HL-60 (cell line): ENCODE measurements at regions not wholly inside any gene's neighbourhood (a gene's known extent, or its start where the extent isn't known, plus 50 kb on each side); places are given as distances from the start of the nearest gene placed in this dataset.

Source experiments
- DNase-seq, 2 experiments: peaks; one replicate each; pipeline ENCODE4 v3.0.0-alpha.2; 2010 to 2020; ENCODE audit warnings: low read depth in 1 of 2, low spot score in 1 of 2
- H3K27ac ChIP-seq: fragments of 250-450 bp; sonication (Bioruptor Pico); replicated peaks from 2 replicates; pipeline ENCODE4 v1.5.1; 2020; ENCODE audit warnings: mild to moderate bottlenecking, moderate library complexity
- H3K27me3 ChIP-seq: fragments of 250-450 bp; sonication (Bioruptor Pico); 2 replicates; pipeline ENCODE4 v1.5.1; 2021; ENCODE audit warnings: mild to moderate bottlenecking, moderate library complexity; ENCODE audit not compliant: insufficient read depth, poor library complexity, severe bottlenecking
- H3K4me3 ChIP-seq: replicated peaks from 2 replicates; pipeline ENCODE4 v1.5.1; 2011; ENCODE audit warnings: mild to moderate bottlenecking, control low read depth, low read length; ENCODE audit not compliant: insufficient read depth
- CTCF ChIP-seq: IDR thresholded peaks from one replicate; pipeline ENCODE4 v1.5.1; 2011; ENCODE audit warnings: low read length, control low read depth, inconsistent platforms; ENCODE audit not compliant: insufficient read depth
- GABPA ChIP-seq: IDR thresholded peaks from 2 replicates; pipeline ENCODE4 v1.6.1; 2012; ENCODE audit warnings: low read depth
- POLR2AphosphoS5 ChIP-seq: IDR thresholded peaks from 2 replicates; pipeline ENCODE4 v1.6.1; 2012; ENCODE audit warnings: low read depth
- REST ChIP-seq: IDR thresholded peaks from 2 replicates; pipeline ENCODE4 v1.6.1; 2012; ENCODE audit warnings: low read depth; ENCODE audit not compliant: insufficient replicate concordance
- SPI1 ChIP-seq: IDR thresholded peaks from 2 replicates; pipeline ENCODE4 v1.6.1; 2012; ENCODE audit warnings: low read depth, mild to moderate bottlenecking, borderline replicate concordance

DNA sequence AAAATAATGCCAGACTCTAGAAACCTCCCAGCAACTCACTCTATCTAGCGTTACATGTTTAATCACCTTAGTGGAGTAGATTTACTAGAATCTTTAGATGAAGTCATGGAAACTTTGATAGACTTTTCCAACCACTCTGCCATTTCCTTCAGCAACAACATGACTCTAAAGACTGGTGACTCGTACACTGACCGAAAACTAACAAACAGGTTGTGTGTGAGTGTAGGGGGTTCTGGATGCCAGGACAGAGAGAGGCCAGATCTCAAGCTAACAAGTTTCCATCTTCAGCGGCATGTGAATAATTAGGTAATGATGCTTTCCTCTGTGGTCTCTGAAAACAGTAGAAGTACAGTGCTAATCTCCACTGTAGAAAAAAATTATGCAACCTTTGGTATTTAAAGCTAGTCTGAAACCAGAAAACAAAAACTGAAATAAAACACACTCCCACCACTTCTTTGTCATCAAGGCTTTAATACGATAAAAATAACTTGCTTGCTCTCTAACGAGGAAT, 286.4 kb downstream of the PRDM5 start:
- no peak overlapping the region for H3K27ac ChIP-seq
- no peak for DNase-seq
- H3K4me3 ChIP-seq, result no peak overlapping the region
- no peaks in the 10 kb centered on the region for H3K27me3 ChIP-seq
- TF ChIP-seq GABPA (no peak), CTCF (no peak), SPI1 (no peak), REST (no peak), POLR2AphosphoS5 (no peak)

- H3K27ac ChIP-seq, result no peak overlapping the region
- TF ChIP-seq POLR2AphosphoS5 (no peak), GABPA (no peak), CTCF (no peak), SPI1 (no peak), REST (no peak)
- no peak for DNase-seq
- H3K4me3 ChIP-seq, result no peak overlapping the region
- H3K27me3 ChIP-seq, result no peaks in the 10 kb centered on the region
Observed at GRCh38 chr4:120633810-120634209, 288.7 kb downstream of the PRDM5 start.

DNA sequence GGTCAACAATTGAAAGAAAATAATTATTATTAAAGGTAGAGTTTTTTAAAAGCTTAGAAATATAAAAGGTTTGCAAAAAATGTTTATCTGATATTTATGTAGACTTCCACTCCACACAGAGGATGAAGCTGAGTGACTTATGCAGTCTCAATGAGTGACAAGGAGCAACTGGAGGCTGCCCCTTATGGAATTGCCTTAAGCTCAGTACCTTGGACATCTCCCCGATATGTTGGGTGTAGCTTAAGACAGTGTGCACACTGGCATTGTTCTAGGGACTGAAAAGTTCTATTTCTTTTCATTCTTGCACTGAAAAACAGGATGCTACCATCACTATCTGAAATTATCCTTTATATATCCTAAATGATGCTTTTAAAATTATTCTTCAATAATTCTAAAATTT, 292.1 kb downstream of the PRDM5 start:
- no peak overlapping the region for H3K27ac ChIP-seq
- no peak for DNase-seq
- H3K27me3 ChIP-seq, result no peaks in the 10 kb centered on the region
- TF ChIP-seq GABPA (no peak), REST (peak; percentile 90)
- no peak overlapping the region for H3K4me3 ChIP-seq
